HepG2 (cell line): ENCODE measurements at regions not wholly inside any gene's neighbourhood (a gene's known extent, or its start where the extent isn't known, plus 50 kb on each side); places are given as distances from the start of the nearest gene placed in this dataset.

Experiments
- ATAC-seq: fragments of 200-7000 bp; cut with Tn5 transposase; 3 replicates; pipeline ENCODE4 v1.9.1; 2020; ENCODE audit warnings: mild to moderate bottlenecking, moderate library complexity
- BruUV-seq: library from RNA; stranded (reverse); fragments of 400-500 nt; replicated peaks from 2 replicates; lab custom pipeline; 2021; lab: Mats Ljungman, UMichigan
- CTCF ChIA-PET: fragments of 300-600 bp; formaldehyde crosslinking; extraction: SDS; loops from one replicate; lab custom pipeline; 2021; ENCODE audit warnings: low total read pairs, inconsistent platforms, low intra/inter-chr PET ratio; lab: Yijun Ruan, JAX
- POLR2A ChIA-PET: fragments of 350-600 bp; sonication (Branson Sonifier 250); formaldehyde crosslinking; loops from one replicate; lab custom pipeline; 2020; ENCODE audit warnings: antibody characterized with exemption, inconsistent platforms; lab: Yijun Ruan, JAX
- DNase-seq: peaks from one replicate; pipeline ENCODE4 v3.0.0-alpha.2; 2015; ENCODE audit warnings: low spot score
- FAIRE-seq: peaks from 3 replicates; lab custom pipeline; 2011; peaks lifted over from hg19 to GRCh38; lab: Jason Lieb, UNC
- H2AFZ ChIP-seq: one replicate; pipeline ENCODE4 v1.6.1; 2011; ENCODE audit warnings: low read length, inconsistent platforms
- H3K27ac ChIP-seq: fragments of 300-600 bp; 3 replicates; pipeline ENCODE4 v1.8.0; 2011; ENCODE audit warnings: mixed run types, mild to moderate bottlenecking, mixed read lengths, low read length, inconsistent platforms; ENCODE audit not compliant: insufficient read depth; ENCODE audit errors: extremely low read length
- H3K27me3 ChIP-seq, 2 experiments: fragments of 200-600 bp in 1 of 2; 2 replicates in 1 of 2; 3 replicates in 1 of 2; pipeline versions ENCODE4 v1.6.0 to v1.8.0; 2011; ENCODE audit warnings: low read length in 2 of 2, mild to moderate bottlenecking in 2 of 2, moderate library complexity in 2 of 2, inconsistent platforms in 1 of 2; ENCODE audit not compliant: insufficient read depth in 2 of 2, control insufficient read depth in 1 of 2
- H3K36me3 ChIP-seq, 2 experiments: fragments of 200-600 bp in 1 of 2; replicated peaks in 1 of 2; 2 replicates in 1 of 2; 3 replicates in 1 of 2; pipeline versions ENCODE4 v1.5.1 to v1.8.0; 2011; ENCODE audit warnings: low read length in 2 of 2, inconsistent platforms in 1 of 2; ENCODE audit not compliant: insufficient read depth in 2 of 2, control insufficient read depth in 1 of 2
- H3K4me1 ChIP-seq: 2 replicates; pipeline ENCODE4 v1.5.1; 2012; ENCODE audit warnings: low read length, inconsistent platforms; ENCODE audit not compliant: insufficient read depth
- H3K4me2 ChIP-seq: 2 replicates; pipeline ENCODE4 v1.6.0; 2011; ENCODE audit warnings: low read depth, low read length, inconsistent platforms
- H3K4me3 ChIP-seq, 3 experiments: fragments of 200-600 bp in 1 of 3; sonication (generic), shearing (Covaris generic) in 1 of 3; replicated peaks in 1 of 3; 2 replicates each; pipeline ENCODE4 v1.5.1; 2011 to 2016; ENCODE audit warnings: low read length in 3 of 3, inconsistent platforms in 2 of 3, low read depth in 2 of 3, mild to moderate bottlenecking in 2 of 3, control low read depth in 1 of 3, mixed read lengths in 1 of 3; ENCODE audit not compliant: insufficient read depth in 1 of 3
- H3K79me2 ChIP-seq: one replicate; pipeline ENCODE4 v1.6.1; 2011; ENCODE audit warnings: low read length, inconsistent platforms; ENCODE audit not compliant: insufficient read depth
- H3K9ac ChIP-seq: 2 replicates; pipeline ENCODE4 v1.6.0; 2011; ENCODE audit warnings: mild to moderate bottlenecking, low read depth, low read length, inconsistent platforms; ENCODE audit not compliant: insufficient read depth
- H3K9me3 ChIP-seq: 2 replicates; pipeline ENCODE4 v1.5.1; 2012; ENCODE audit warnings: mild to moderate bottlenecking, low read length
- H4K20me1 ChIP-seq: 2 replicates; pipeline ENCODE4 v1.6.0; 2011; ENCODE audit warnings: inconsistent platforms, mild to moderate bottlenecking, low read length, moderate library complexity; ENCODE audit not compliant: insufficient read depth
- CEBPZ ChIP-seq: IDR thresholded peaks from 2 replicates; pipeline ENCODE4 v1.6.1; 2012; ENCODE audit warnings: low read length, improper control_type of control experiment
- MAFG ChIP-seq: sonication (generic); formaldehyde crosslinking; IDR thresholded peaks from 2 replicates; pipeline ENCODE4 v1.5.1; 2020; ENCODE audit warnings: mild to moderate bottlenecking, missing genetic modification reagents
- NFKB2 ChIP-seq: sonication (generic); formaldehyde crosslinking; IDR thresholded peaks from 2 replicates; pipeline ENCODE4 v1.4.0; 2020; ENCODE audit warnings: missing genetic modification reagents, borderline replicate concordance
- SALL1 ChIP-seq: sonication (generic); formaldehyde crosslinking; IDR thresholded peaks from 2 replicates; pipeline ENCODE4 v1.8.0; 2022; ENCODE audit warnings: mild to moderate bottlenecking, missing genetic modification reagents
- SOX6 ChIP-seq, 2 experiments: fragments of 450-650 bp in 1 of 2; sonication (generic) in 1 of 2; formaldehyde crosslinking in 1 of 2; IDR thresholded peaks; 2 replicates each; pipeline versions ENCODE4 v1.4.0 to v1.6.1; 2017 to 2020; ENCODE audit warnings: antibody characterized with exemption in 1 of 2, mild to moderate bottlenecking in 1 of 2, missing genetic modification reagents in 1 of 2
- STAT5B ChIP-seq: sonication (generic); formaldehyde crosslinking; IDR thresholded peaks from 2 replicates; pipeline ENCODE4 v1.4.0; 2020; ENCODE audit warnings: missing genetic modification reagents
- TCF7 ChIP-seq: sonication (generic); IDR thresholded peaks from 2 replicates; pipeline ENCODE4 v1.6.1; 2016; ENCODE audit warnings: antibody characterized with exemption, low read depth
- TRIM24 ChIP-seq: sonication (generic); formaldehyde crosslinking; IDR thresholded peaks from 2 replicates; pipeline ENCODE4 v1.8.0; 2022; ENCODE audit warnings: mild to moderate bottlenecking, missing genetic modification reagents
- ZBTB26 ChIP-seq: IDR thresholded peaks from 2 replicates; pipeline ENCODE4 v1.6.1; 2016; ENCODE audit warnings: missing compliant biosample characterization, missing genetic modification reagents, borderline replicate concordance
- ZNF460 ChIP-seq: sonication (generic); formaldehyde crosslinking; IDR thresholded peaks from 2 replicates; pipeline ENCODE4 v1.5.1; 2020; ENCODE audit warnings: missing genetic modification reagents, mild to moderate bottlenecking, borderline replicate concordance
- ZNF781 ChIP-seq: sonication (generic); formaldehyde crosslinking; IDR thresholded peaks from 2 replicates; pipeline ENCODE4 v1.5.1; 2020; ENCODE audit warnings: borderline replicate concordance, mild to moderate bottlenecking, missing genetic modification reagents; ENCODE audit errors: not compliant biosample characterization
- WGBS: methylation state at CpG from one replicate; pipeline ENCODE4 v1.1.6; 2017; ENCODE audit warnings: low lambda C conversion rate; 5-methylcytosine and 5-hydroxymethylcytosine counted together
- in situ Hi-C: cut with HindIII; loops from 2 replicates; pipeline ENCODE4 v1.10.0; 2017; ENCODE audit warnings: low pct_unique_long_range_greater_than_20kb; ENCODE audit not compliant: extremely low pct_ligation_motif_present
- intact Hi-C: fragments of 100-400 bp; cut with micrococcal nuclease; formaldehyde crosslinking; loops from one replicate; pipeline ENCODE4 v1.10.0; 2022; ENCODE audit not compliant: unreplicated experiment
- TF ChIP-seq, protein P1 (sequence below): sonication (generic); formaldehyde crosslinking; IDR thresholded peaks from 2 replicates; pipeline ENCODE4 v1.4.0; 2020; ENCODE audit warnings: missing genetic modification reagents, borderline replicate concordance
- TF ChIP-seq, protein P2 (sequence below): sonication (generic); formaldehyde crosslinking; IDR thresholded peaks from 2 replicates; pipeline ENCODE4 v1.5.1; 2020; ENCODE audit warnings: missing genetic modification reagents, mild to moderate bottlenecking, borderline replicate concordance

- TF ChIP-seq ZBTB26 (CRISPR knock-in tag) (no peak), NFKB2 (CRISPR knock-in tag) (no peak), STAT5B (CRISPR knock-in tag) (no peak), SOX6 (IDR thresholded peaks at IDR 0.05) (no peak), SOX6 (CRISPR knock-in tag; IDR thresholded peaks at IDR 0.05) (no peak)
- TF ChIP-seq, all 625 proteins: peak for 0
These were observed 162.7 kb upstream of the GSC start (continued) for GRCh38 chr14:94932589-94932988.

DNA sequence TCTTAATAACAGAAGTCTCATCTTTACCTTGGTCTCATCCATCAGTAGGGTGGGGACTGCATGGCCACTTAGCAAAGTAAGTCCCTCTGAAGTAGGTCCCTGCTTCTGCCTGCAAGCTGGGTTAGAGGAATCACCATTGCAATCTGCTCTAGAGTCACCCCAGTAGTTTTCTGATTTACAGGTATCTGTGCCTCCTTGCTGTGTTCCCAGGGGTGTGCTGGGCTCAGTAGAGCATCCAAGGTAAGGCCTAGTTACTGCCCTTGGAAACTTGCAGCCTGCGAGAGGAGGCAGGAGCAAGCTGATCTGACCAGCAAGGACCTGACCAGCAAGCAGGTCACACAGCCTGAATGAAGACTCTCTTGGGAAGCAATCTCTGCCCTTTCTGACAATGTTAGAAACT, 160.8 kb upstream of the GSC start:
- intact Hi-C loops (no loop called here), in situ Hi-C loops (no loop called here)
- no peak for DNase-seq
- H3K4me3 ChIP-seq: no peak overlapping the region
- no peak for FAIRE-seq
- no peaks in the 10 kb centered on the region for H3K79me2 ChIP-seq
- CTCF ChIA-PET: no interaction called here
- POLR2A ChIA-PET: no interaction called here
- no peak overlapping the region for H3K4me2 ChIP-seq
- no peaks in the 10 kb centered on the region for H3K36me3 ChIP-seq
- no peak overlapping the region for H2AFZ ChIP-seq
- no CpG with 5 or more reads among the region's 1 CpG for WGBS
- H3K27me3 ChIP-seq: peaks cover 3 to 44% of the 10 kb centered on the region in 2 experiments; a peak in 4 of 5 replicates
- H3K27ac ChIP-seq: no peak overlapping the region
- no peaks in the 10 kb centered on the region for H4K20me1 ChIP-seq
- H3K9ac ChIP-seq: no peak overlapping the region
- no TSS peak for BruUV-seq
- no peaks in the 10 kb centered on the region for H3K9me3 ChIP-seq
- no peak for ATAC-seq
- no peaks in the 10 kb centered on the region for H3K4me1 ChIP-seq
- TF ChIP-seq, protein P1, sequence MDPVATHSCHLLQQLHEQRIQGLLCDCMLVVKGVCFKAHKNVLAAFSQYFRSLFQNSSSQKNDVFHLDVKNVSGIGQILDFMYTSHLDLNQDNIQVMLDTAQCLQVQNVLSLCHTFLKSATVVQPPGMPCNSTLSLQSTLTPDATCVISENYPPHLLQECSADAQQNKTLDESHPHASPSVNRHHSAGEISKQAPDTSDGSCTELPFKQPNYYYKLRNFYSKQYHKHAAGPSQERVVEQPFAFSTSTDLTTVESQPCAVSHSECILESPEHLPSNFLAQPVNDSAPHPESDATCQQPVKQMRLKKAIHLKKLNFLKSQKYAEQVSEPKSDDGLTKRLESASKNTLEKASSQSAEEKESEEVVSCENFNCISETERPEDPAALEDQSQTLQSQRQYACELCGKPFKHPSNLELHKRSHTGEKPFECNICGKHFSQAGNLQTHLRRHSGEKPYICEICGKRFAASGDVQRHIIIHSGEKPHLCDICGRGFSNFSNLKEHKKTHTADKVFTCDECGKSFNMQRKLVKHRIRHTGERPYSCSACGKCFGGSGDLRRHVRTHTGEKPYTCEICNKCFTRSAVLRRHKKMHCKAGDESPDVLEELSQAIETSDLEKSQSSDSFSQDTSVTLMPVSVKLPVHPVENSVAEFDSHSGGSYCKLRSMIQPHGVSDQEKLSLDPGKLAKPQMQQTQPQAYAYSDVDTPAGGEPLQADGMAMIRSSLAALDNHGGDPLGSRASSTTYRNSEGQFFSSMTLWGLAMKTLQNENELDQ (CRISPR knock-in tag): no peak
- TF ChIP-seq SALL1 (CRISPR knock-in tag): no peak
- TF ChIP-seq MAFG (CRISPR knock-in tag): no peak
- no peak for TF ChIP-seq TCF7
- no peak for TF ChIP-seq TRIM24 (CRISPR knock-in tag)
- no peak for TF ChIP-seq CEBPZ
- TF ChIP-seq, protein P2, sequence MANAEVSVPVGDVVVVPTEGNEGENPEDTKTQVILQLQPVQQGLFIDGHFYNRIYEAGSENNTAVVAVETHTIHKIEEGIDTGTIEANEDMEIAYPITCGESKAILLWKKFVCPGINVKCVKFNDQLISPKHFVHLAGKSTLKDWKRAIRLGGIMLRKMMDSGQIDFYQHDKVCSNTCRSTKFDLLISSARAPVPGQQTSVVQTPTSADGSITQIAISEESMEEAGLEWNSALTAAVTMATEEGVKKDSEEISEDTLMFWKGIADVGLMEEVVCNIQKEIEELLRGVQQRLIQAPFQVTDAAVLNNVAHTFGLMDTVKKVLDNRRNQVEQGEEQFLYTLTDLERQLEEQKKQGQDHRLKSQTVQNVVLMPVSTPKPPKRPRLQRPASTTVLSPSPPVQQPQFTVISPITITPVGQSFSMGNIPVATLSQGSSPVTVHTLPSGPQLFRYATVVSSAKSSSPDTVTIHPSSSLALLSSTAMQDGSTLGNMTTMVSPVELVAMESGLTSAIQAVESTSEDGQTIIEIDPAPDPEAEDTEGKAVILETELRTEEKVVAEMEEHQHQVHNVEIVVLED (CRISPR knock-in tag): no peak
- no peak for TF ChIP-seq ZNF460 (CRISPR knock-in tag)
- no peak for TF ChIP-seq ZNF781 (CRISPR knock-in tag)
